HEK293T (cell line): ENCODE measurements at regions not wholly inside any gene's neighbourhood (a gene's known extent, or its start where the extent isn't known, plus 50 kb on each side); places are given as distances from the start of the nearest gene placed in this dataset.

Source experiments
- CTCF ChIA-PET: fragments of 350-600 bp; formaldehyde crosslinking; extraction: SDS; loops from one replicate; lab custom pipeline; 2021; ENCODE audit warnings: antibody characterized with exemption, inconsistent platforms; lab: Yijun Ruan, JAX
- POLR2A ChIA-PET: fragments of 350-600 bp; formaldehyde crosslinking; extraction: SDS; loops from one replicate; lab custom pipeline; 2020; ENCODE audit warnings: antibody characterized with exemption, inconsistent platforms; lab: Yijun Ruan, JAX
- DNase-seq: peaks from one replicate; pipeline ENCODE4 v3.0.0; 2012; ENCODE audit warnings: mixed read lengths; ENCODE audit errors: extremely low spot score
- ARNT ChIP-seq: fragments of 450-650 bp; IDR thresholded peaks from 2 replicates; pipeline ENCODE4 v1.6.1; 2017; ENCODE audit warnings: mild to moderate bottlenecking
- BHLHE40 ChIP-seq: fragments of 450-650 bp; IDR thresholded peaks from 2 replicates; pipeline ENCODE4 v1.6.1; 2016; ENCODE audit warnings: mild to moderate bottlenecking, moderate library complexity, borderline replicate concordance
- CTBP1 ChIP-seq: fragments of 450-650 bp; IDR thresholded peaks from 2 replicates; pipeline ENCODE4 v1.6.1; 2016; ENCODE audit warnings: borderline replicate concordance
- ELF4 ChIP-seq: fragments of 450-650 bp; IDR thresholded peaks from 2 replicates; pipeline ENCODE4 v1.6.1; 2017; ENCODE audit warnings: antibody characterized with exemption
- FOXA1 ChIP-seq: fragments of 450-650 bp; IDR thresholded peaks from 2 replicates; pipeline ENCODE4 v1.6.1; 2016; ENCODE audit warnings: mild to moderate bottlenecking
- FOXK2 ChIP-seq: fragments of 450-650 bp; IDR thresholded peaks from 2 replicates; pipeline ENCODE4 v1.6.1; 2016; ENCODE audit warnings: mild to moderate bottlenecking
- FOXM1 ChIP-seq: fragments of 450-650 bp; IDR thresholded peaks from 2 replicates; pipeline ENCODE4 v1.6.1; 2017; ENCODE audit warnings: mild to moderate bottlenecking, borderline replicate concordance
- HDGF ChIP-seq: fragments of 450-650 bp; IDR thresholded peaks from 2 replicates; pipeline ENCODE4 v1.6.1; 2017; ENCODE audit warnings: antibody characterized with exemption, borderline replicate concordance
- L3MBTL2 ChIP-seq: fragments of 450-650 bp; conservative IDR thresholded peaks from 2 replicates; pipeline ENCODE4 v1.6.1; 2016; ENCODE audit warnings: mild to moderate bottlenecking
- LEF1 ChIP-seq: fragments of 450-650 bp; IDR thresholded peaks from 2 replicates; pipeline ENCODE4 v1.6.1; 2017; ENCODE audit warnings: mild to moderate bottlenecking, borderline replicate concordance
- NFRKB ChIP-seq: fragments of 450-650 bp; IDR thresholded peaks from 2 replicates; pipeline ENCODE4 v1.6.1; 2016; ENCODE audit warnings: mild to moderate bottlenecking, moderate library complexity
- SP1 ChIP-seq: fragments of 450-650 bp; IDR thresholded peaks from 2 replicates; pipeline ENCODE4 v1.6.1; 2017
- SUZ12 ChIP-seq: fragments of 450-650 bp; IDR thresholded peaks from 2 replicates; pipeline ENCODE4 v1.6.1; 2016; ENCODE audit warnings: mild to moderate bottlenecking
- TARDBP ChIP-seq: fragments of 450-650 bp; IDR thresholded peaks from 2 replicates; pipeline ENCODE4 v1.6.1; 2016
- ZNF384 ChIP-seq: fragments of 450-650 bp; IDR thresholded peaks from 2 replicates; pipeline ENCODE4 v1.6.1; 2016
- TF ChIP-seq, protein P1 (sequence below): fragments of 450-650 bp; IDR thresholded peaks from 2 replicates; pipeline ENCODE4 v1.6.1; 2016

DNA sequence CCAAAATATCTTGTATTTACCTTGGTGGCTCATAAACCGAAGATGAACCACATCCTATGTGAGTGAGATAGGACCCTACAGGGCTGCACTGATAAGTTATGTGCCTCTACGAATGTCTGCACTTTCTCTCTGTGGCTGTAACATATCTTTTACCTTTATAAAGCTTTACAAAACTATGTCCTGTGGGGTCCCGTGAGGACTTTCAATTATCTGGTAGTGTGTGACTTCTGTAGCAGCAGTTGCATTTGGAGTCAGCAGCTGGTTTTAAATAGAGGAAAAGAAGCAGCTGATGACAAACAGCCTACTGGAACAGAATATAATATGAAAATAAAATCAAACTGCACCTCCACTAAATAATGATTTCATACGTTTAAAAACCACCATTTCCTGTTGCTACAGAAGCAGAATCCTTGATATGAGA, 222.4 kb upstream of the GNAI1 start:
- CTCF ChIA-PET = no interaction called here
- TF ChIP-seq TARDBP (no peak), FOXA1 (no peak), FOXM1 (no peak), NFRKB (no peak)
- no peak for DNase-seq
- POLR2A ChIA-PET = no interaction called here

DNA sequence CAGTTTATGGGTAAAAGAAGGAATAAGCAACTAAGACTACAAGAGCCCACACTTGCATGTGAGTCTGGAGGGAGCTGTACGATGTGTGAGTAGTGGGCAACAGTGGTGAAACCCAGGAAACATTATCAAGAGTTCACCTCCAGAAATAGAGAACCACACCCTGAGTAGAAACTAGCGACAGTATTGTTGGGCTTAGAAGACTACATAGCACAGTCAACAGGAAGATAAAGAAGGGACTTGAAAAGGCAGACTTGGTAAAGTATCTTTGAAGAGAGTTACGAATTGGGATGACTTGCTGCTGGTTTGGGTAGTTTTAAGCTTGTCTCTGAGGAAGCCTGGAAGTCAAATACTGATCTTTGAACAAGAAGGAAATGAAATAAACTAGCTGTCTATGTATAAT, 223.2 kb upstream of the GNAI1 start:
- POLR2A ChIA-PET = no interaction called here
- TF ChIP-seq ZNF384 (no peak), ARNT (no peak), SP1 (no peak), CTBP1 (no peak), L3MBTL2 (no peak), SUZ12 (no peak), NFRKB (no peak), FOXK2 (no peak), LEF1 (no peak), FOXM1 (no peak), HDGF (no peak), ELF4 (no peak), TARDBP (no peak), BHLHE40 (no peak)
- TF ChIP-seq, protein P1, sequence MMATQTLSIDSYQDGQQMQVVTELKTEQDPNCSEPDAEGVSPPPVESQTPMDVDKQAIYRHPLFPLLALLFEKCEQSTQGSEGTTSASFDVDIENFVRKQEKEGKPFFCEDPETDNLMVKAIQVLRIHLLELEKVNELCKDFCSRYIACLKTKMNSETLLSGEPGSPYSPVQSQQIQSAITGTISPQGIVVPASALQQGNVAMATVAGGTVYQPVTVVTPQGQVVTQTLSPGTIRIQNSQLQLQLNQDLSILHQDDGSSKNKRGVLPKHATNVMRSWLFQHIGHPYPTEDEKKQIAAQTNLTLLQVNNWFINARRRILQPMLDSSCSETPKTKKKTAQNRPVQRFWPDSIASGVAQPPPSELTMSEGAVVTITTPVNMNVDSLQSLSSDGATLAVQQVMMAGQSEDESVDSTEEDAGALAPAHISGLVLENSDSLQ = no peak
- CTCF ChIA-PET = no interaction called here
- no peak for DNase-seq

DNA sequence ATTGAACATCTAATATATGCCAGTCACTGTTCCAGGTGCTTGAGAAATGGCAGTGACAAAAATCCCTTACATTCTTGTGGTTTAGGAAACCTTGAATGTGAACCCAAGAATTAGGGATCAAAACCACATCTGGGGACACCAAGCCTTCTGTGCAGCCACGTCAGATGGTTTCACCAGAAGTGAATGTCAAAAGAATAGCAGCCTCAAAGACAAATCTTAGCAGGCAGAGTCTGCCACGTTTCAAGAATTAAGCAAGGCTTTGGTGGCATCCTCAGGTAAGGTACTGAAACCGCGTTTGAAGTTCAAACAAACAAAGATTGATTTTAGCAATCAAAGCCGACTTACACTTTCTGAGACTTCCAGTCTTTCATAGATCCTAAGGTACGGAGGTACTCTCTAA, 225.5 kb upstream of the GNAI1 start:
- no peak for TF ChIP-seq ZNF384
- ChIA-PET CTCF (no interaction called here), POLR2A (no interaction called here)
- no peak for DNase-seq

DNA sequence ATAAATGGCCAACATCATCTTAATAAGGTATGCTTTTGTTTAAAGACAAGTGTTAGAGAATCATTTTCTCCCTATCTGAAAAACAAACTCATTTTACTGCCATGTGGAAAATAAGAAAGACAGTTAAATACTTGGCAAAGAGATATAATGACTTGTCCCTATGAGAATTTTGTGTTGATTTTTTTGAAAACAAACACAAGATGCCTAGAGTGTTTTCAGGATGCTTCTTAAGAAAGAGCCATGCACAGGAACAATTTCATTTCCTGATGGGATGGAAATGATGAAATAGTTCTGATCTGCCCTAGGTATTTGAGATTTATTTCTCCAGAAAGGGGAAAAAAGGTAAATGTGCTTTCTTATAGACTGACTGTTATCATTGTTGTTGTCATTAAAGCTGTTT, 237.5 kb upstream of the GNAI1 start:
- TF ChIP-seq FOXA1 (no peak), FOXK2 (no peak), ZNF384 (no peak), LEF1 (no peak), ARNT (no peak), ELF4 (no peak), TARDBP (no peak), NFRKB (no peak), CTBP1 (no peak), BHLHE40 (no peak), HDGF (no peak), L3MBTL2 (no peak), SUZ12 (no peak), FOXM1 (no peak), SP1 (no peak)
- TF ChIP-seq, protein P1 = no peak
- ChIA-PET CTCF (no interaction called here), POLR2A (no interaction called here)

DNA sequence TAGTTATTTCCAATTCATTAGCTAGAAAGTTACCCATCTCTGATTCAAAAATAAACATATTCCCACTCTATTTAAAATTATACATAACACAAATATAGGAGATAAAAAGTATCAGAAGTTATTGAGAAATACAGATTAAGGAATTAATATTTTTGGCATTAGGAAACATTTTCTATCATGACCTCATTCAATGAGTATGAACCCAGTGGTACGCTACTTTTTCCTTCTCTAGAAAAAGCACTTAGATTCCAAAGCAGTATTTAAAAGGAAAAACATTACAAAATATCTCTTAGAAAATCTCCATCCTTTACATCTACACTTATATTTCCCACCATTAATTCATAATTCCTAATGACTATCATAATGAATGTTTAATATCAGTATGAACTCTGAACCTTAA, 240.6 kb upstream of the GNAI1 start:
- ChIA-PET CTCF (no interaction called here), POLR2A (no interaction called here)
- no peak for DNase-seq
- TF ChIP-seq SP1 = no peak
- no peak for TF ChIP-seq ELF4
- TF ChIP-seq, protein P1 = no peak
- no peak for TF ChIP-seq FOXM1
- TF ChIP-seq TARDBP = no peak
- no peak for TF ChIP-seq CTBP1
- no peak for TF ChIP-seq L3MBTL2
- no peak for TF ChIP-seq ZNF384
- no peak for TF ChIP-seq FOXA1
- TF ChIP-seq SUZ12 = no peak

More for the DNA sequence above, 237.5 kb upstream of the GNAI1 start:
- no peak for DNase-seq

DNA sequence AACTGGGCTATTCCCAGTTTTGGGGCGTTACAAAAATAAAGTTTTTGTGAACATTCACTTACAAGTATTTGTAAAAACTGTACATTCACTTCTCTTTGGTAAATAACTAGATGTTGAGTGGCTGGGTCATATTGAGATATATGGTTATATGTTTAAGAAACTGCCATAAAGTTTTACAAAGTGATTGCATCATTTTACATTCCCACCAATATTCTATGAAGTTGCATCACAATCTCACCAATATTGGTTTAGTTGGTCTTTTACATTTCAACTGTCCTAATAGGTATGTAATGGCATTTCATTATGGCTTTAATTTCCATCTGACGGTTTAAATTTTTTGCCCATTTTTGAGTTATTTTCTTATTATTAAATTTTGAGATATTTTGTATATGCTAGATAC, 251.7 kb upstream of the GNAI1 start:
- TF ChIP-seq HDGF (no peak), SUZ12 (no peak), LEF1 (no peak), ZNF384 (no peak), ARNT (no peak), FOXA1 (no peak), BHLHE40 (no peak), L3MBTL2 (no peak), ELF4 (no peak)
- TF ChIP-seq, protein P1 = no peak
- POLR2A ChIA-PET = no interaction called here
- CTCF ChIA-PET = no interaction called here
- DNase-seq = no peak

DNA sequence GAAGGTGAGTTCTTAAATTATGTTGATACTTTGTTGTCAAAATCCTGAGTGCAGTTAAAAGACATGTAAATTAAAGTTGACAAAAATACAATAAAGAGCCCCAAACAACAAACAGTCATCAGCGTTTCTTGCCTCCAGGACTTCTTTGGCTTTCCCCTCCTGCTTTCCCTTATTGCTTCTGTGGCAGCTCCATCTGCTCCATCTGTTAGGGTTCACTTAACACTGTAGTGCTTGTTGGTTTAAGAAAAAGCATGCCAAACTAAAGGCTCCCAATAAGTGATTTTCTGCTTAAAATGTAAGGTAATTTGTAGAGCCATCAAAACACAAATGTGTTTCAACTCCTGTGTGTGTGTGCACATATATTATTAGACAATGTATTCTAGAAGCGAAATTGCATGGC, 254.3 kb upstream of the GNAI1 start:
- TF ChIP-seq, protein P1 = no peak
- no peak for TF ChIP-seq BHLHE40
- no peak for TF ChIP-seq L3MBTL2
- TF ChIP-seq FOXA1 = no peak
- no peak for TF ChIP-seq CTBP1
- TF ChIP-seq SUZ12 = no peak
- no peak for TF ChIP-seq ZNF384
- no peak for TF ChIP-seq FOXK2
- no peak for TF ChIP-seq LEF1
- no peak for TF ChIP-seq NFRKB
- TF ChIP-seq HDGF = no peak
- TF ChIP-seq ARNT = no peak
- no peak for TF ChIP-seq ELF4
- no peak for TF ChIP-seq FOXM1
- TF ChIP-seq TARDBP = no peak
- TF ChIP-seq SP1 = no peak
- ChIA-PET CTCF (interaction anchor here (0.7 kb wide), 1 partner anchor 199 kb away, joined by 3 read pairs; no protein-coding TSS in a partner anchor), POLR2A (no interaction called here)
- DNase-seq = no peak
